Mucosa of rectum (tissue), 2 donors: ENCODE measurements at regions not wholly inside any gene's neighbourhood (a gene's known extent, or its start where the extent isn't known, plus 50 kb on each side); places are given as distances from the start of the nearest gene placed in this dataset.
"Not testable (repeated sequence)": the region's sequence is repeated elsewhere in the genome, so short reads cannot be mapped to it uniquely, and the experiment has no call there.

Experiments used
- H3K27ac ChIP-seq, 2 donors: one replicate each; pipeline ENCODE4 v1.7.0; 2013; ENCODE audit warnings: inconsistent platforms in 2 of 2, low read depth in 2 of 2, low read length in 2 of 2
- H3K27me3 ChIP-seq, 2 donors: one replicate each; pipeline ENCODE4 v1.7.0; 2013; ENCODE audit warnings: low read length in 2 of 2; ENCODE audit not compliant: control insufficient read depth in 2 of 2, insufficient read depth in 2 of 2
- H3K36me3 ChIP-seq, 2 donors: one replicate each; pipeline ENCODE4 v1.7.0; 2013; ENCODE audit warnings: low read length in 2 of 2; ENCODE audit not compliant: control insufficient read depth in 2 of 2, insufficient read depth in 2 of 2
- H3K4me1 ChIP-seq, 2 donors: one replicate each; pipeline ENCODE4 v1.7.0; 2013; ENCODE audit warnings: low read length in 2 of 2, mild to moderate bottlenecking in 1 of 2; ENCODE audit not compliant: control insufficient read depth in 2 of 2, insufficient read depth in 2 of 2
- H3K4me3 ChIP-seq, 2 donors: one replicate each; pipeline ENCODE4 v1.7.0; 2013; ENCODE audit warnings: low read length in 2 of 2
- H3K9ac ChIP-seq, 2 donors: one replicate each; pipeline ENCODE4 v1.7.0; 2013; ENCODE audit warnings: low read length in 2 of 2, low read depth in 1 of 2, mild to moderate bottlenecking in 1 of 2
- H3K9me3 ChIP-seq, 2 donors: one replicate each; pipeline ENCODE4 v1.7.0; 2013; ENCODE audit warnings: low read length in 2 of 2; ENCODE audit not compliant: control insufficient read depth in 2 of 2
- donor health status: healthy.
- donor health status: Normal muscosa, but diverticular disease.

- Histone ChIP-seq H3K9me3 (no peaks in the 10 kb centered on the region), H3K27me3 (no peaks in the 10 kb centered on the region), H3K9ac (no peak overlapping the region), H3K4me1 (no peaks in the 10 kb centered on the region), H3K27ac (no peak overlapping the region), H3K36me3 (no peaks in the 10 kb centered on the region), H3K4me3 (no peak overlapping the region)
Measured at GRCh38 chr12:16789204-16789790, 183.3 kb upstream of the LMO3 start.

- no peaks in the 10 kb centered on the region for H3K27me3 ChIP-seq
- H3K9ac ChIP-seq: no peak overlapping the region
- no peaks in the 10 kb centered on the region for H3K36me3 ChIP-seq
- H3K27ac ChIP-seq: no peak overlapping the region
- H3K4me3 ChIP-seq: no peak overlapping the region
- no peaks in the 10 kb centered on the region for H3K9me3 ChIP-seq
- H3K4me1 ChIP-seq: no peaks in the 10 kb centered on the region
Measured at GRCh38 chr12:16788506-16789203, 182.7 kb upstream of the LMO3 start.

DNA sequence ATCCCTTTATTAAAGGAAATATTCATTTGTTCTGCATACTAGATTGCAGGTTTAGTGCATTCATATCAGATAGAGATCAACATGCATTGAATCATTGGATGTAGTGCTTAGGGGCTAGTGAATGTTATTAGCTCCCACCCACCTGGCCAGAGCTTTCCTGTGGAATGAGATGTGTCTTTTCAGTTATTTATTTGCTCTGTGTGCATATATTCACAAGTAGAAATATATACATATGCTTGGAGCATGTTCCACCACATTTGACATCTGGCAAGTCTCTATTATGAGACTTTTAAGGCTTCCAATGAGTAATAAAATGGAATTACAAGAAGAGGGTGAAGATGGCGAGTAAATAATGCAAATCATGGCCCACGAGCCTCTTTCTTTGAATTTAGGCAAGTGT lies 180.0 kb upstream of the LMO3 start:
- no peaks in the 10 kb centered on the region for H3K36me3 ChIP-seq
- H3K4me3 ChIP-seq: no peak overlapping the region
- H3K9me3 ChIP-seq: no peaks in the 10 kb centered on the region
- H3K27ac ChIP-seq: no peak overlapping the region
- no peaks in the 10 kb centered on the region for H3K27me3 ChIP-seq
- no peaks in the 10 kb centered on the region for H3K4me1 ChIP-seq
- H3K9ac ChIP-seq: no peak overlapping the region

GRCh38 chr12:16785524-16785923 lies 179.6 kb upstream of the LMO3 start:
- H3K27ac ChIP-seq: no peak overlapping the region
- no peaks in the 10 kb centered on the region for H3K4me1 ChIP-seq
- H3K27me3 ChIP-seq: no peaks in the 10 kb centered on the region
- no peaks in the 10 kb centered on the region for H3K9me3 ChIP-seq
- H3K9ac ChIP-seq: no peak overlapping the region
- no peak overlapping the region for H3K4me3 ChIP-seq
- no peaks in the 10 kb centered on the region for H3K36me3 ChIP-seq

GRCh38 chr12:16769129-16769528 lies 163.2 kb upstream of the LMO3 start:
- H3K4me1 ChIP-seq, H3K27me3 ChIP-seq, H3K9ac ChIP-seq, H3K27ac ChIP-seq, H3K36me3 ChIP-seq, H3K9me3 ChIP-seq, H3K4me3 ChIP-seq: not testable (repeated sequence)

GRCh38 chr12:16766736-16767135 lies 160.8 kb upstream of the LMO3 start:
- Histone ChIP-seq H3K9me3 (no peaks in the 10 kb centered on the region), H3K9ac (no peak overlapping the region), H3K4me3 (no peak overlapping the region), H3K4me1 (no peaks in the 10 kb centered on the region), H3K27ac (no peak overlapping the region), H3K36me3 (no peaks in the 10 kb centered on the region), H3K27me3 (no peaks in the 10 kb centered on the region)

DNA sequence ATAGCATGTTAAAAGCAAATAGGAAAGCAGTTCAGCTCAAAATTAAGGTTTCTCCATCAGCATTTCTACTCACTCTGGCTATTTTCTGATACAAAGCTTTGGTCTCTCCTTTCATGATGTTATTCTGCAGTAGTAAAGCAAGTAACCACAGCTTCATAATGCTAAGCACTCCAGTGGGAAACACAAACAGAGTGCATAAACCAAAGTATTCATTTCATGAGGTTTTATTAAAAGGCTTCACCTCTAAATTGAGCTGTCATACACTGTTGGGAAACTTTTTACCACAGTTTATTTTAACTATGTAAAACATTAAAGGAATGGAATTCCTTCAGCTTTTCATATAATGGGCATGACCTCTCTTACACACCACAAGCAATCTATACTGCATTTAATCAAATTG lies 157.9 kb upstream of the LMO3 start:
- Histone ChIP-seq H3K9me3 (no peaks in the 10 kb centered on the region), H3K9ac (no peak overlapping the region), H3K27me3 (no peaks in the 10 kb centered on the region), H3K27ac (no peak overlapping the region), H3K4me1 (no peaks in the 10 kb centered on the region), H3K4me3 (no peak overlapping the region), H3K36me3 (no peaks in the 10 kb centered on the region)

GRCh38 chr12:16756833-16757555 lies 151.0 kb upstream of the LMO3 start:
- Histone ChIP-seq H3K27ac (no peak overlapping the region), H3K4me1 (no peaks in the 10 kb centered on the region), H3K27me3 (no peaks in the 10 kb centered on the region), H3K4me3 (no peak overlapping the region), H3K36me3 (no peaks in the 10 kb centered on the region), H3K9me3 (no peaks in the 10 kb centered on the region), H3K9ac (no peak overlapping the region)

- Histone ChIP-seq H3K9me3 (no peaks in the 10 kb centered on the region), H3K36me3 (no peaks in the 10 kb centered on the region), H3K9ac (no peak overlapping the region), H3K27ac (no peak overlapping the region), H3K27me3 (no peaks in the 10 kb centered on the region), H3K4me1 (no peaks in the 10 kb centered on the region), H3K4me3 (no peak overlapping the region)
Measured at GRCh38 chr12:16730772-16731171, 124.8 kb upstream of the LMO3 start.

DNA sequence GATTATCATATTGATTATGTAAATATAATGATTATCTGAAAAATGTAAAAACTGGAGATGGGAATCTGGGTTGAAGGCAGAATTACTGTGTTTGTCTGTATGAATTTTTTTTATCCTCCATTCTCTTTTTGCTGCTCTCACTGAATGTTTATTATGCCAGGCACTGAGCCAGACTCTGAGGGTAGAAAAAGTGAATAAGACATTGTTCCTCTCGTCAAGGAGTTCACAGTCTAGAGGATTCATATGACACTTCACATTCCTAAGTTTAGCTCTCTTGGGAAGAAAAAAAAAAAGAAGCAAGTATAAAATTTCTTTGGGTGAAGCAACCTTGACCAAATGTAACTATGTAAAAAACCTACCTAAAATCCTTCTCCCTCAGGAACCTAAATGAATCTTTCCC lies 120.9 kb upstream of the LMO3 start:
- H3K9me3 ChIP-seq: no peaks in the 10 kb centered on the region
- no peaks in the 10 kb centered on the region for H3K4me1 ChIP-seq
- H3K27me3 ChIP-seq: no peaks in the 10 kb centered on the region
- no peak overlapping the region for H3K27ac ChIP-seq
- H3K9ac ChIP-seq: no peak overlapping the region
- H3K4me3 ChIP-seq: no peak overlapping the region
- H3K36me3 ChIP-seq: no peaks in the 10 kb centered on the region
